CD4-positive, alpha-beta T cell treated with Interleukin-17A for 1 hour (primary cell): ENCODE measurements at regions not wholly inside any gene's neighbourhood (a gene's known extent, or its start where the extent isn't known, plus 50 kb on each side); places are given as distances from the start of the nearest gene placed in this dataset.
"Not testable (repeated sequence)": the region's sequence is repeated elsewhere in the genome, so short reads cannot be mapped to it uniquely, and the experiment has no call there.

Experiments
- DNase-seq: peaks from one replicate; pipeline ENCODE4 v3.0.0-alpha.2; 2020

GRCh38 chr12:73769337-73769736, 768.3 kb upstream of the ATXN7L3B start:
- no peak for DNase-seq

- DNase-seq = no peak
Observed at GRCh38 chr12:73798523-73798922, 739.1 kb upstream of the ATXN7L3B start.

DNA sequence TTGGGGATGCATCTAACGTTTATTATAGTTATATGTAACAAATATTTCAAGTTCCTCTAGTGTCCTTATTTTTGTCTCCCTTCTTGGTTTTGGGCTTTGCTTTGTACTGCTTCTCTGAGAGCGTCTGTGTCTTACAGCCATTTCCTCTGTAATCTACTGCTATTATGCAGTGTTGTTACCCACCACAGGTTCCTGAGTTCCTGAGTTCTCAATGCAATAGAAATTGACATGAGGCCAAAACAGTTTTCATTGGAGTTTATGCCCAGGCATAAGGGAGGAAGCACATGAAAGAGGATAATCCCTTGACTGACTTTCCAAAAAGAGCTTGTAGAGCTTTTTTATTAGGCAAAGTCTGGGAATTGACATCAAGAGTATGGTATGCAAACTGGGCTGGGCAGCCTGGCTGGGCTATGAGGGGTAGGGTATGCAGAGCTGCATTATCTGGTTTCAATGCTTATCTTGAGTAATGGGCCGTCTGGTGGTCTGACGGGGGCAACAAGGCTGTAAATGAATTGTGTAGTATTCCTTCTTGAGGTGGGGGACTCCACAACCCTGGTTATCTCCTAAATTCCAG, 722.5 kb upstream of the ATXN7L3B start:
- DNase-seq = no peak

DNA sequence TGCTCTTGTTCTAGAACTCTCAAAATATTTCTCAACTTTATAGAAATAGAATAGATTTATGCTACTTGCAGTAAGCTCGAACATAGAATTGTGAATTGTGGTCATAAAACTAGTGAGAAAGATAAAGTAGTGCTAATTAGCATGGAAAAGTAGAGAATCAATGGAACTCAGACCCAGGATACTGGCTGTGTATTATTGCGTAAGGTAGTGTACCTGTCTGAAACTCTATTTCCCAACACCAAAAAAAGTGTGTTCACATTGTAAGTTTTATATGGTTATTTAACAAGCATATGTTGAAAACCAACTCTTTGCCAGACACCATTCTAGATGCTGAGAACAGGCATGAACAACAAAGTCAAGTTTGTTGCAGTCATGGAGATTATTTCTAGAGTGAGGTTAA, 720.5 kb upstream of the ATXN7L3B start:
- no peak for DNase-seq

DNA sequence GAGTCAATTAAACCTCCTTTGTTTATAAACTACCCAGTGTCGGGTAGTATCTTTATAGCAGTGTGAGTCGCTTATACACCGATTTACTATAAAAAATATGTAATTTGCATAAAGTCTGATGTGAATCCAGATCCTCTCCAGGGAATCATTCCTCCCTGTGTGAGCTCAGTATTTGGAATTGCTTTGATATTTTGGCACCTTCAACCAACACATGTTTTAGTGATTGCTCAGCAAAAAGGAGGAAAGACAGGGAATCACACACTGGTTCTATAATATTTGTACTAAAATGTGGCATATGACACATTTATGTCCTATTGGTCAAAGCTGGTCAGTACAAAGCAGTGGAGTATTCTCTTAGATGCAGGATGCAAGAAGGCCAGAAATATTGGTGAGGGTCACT, 703.9 kb upstream of the ATXN7L3B start:
- no peak for DNase-seq

DNA sequence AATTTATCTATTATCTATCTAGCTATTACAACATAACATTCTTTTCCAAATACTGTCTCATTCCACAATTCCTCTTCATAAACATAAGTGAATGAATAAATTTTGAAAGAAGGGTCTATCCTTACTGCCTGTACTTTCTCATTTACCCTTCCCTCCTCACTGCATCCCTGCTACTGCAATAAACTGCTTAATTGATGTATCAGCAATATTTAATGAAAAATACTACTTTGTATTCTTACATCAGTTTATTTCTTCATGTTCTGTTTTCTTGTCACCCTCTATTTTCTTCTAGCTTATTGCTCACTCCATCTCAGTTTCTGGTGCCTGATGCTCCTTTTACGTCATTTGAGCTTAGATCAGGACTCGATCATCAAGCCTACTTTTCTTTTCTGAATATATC, 695.7 kb upstream of the ATXN7L3B start:
- DNase-seq = no peak

- no peak for DNase-seq
Observed at GRCh38 chr12:73863546-73863945, 674.1 kb upstream of the ATXN7L3B start.

DNA sequence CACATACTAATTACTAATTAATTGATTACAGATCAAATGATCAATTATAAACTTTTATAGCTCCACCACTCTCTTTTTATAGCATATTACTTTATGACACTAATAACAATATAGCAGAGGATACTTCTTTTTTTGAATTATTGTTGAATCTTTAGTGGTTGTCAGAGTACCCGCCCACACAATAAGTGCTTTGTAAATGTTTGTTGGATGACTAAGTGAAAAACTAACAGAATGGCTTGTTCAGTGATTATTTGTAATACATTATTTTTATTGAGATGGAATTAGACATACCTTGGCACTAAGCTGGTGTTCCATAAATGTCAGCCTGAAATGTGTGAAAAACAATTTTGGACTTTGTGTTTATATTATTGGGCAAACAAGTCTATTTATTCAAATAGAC, 670.5 kb upstream of the ATXN7L3B start:
- no peak for DNase-seq

GRCh38 chr12:73877291-73877690, 660.3 kb upstream of the ATXN7L3B start:
- DNase-seq = not testable (repeated sequence)

GRCh38 chr12:73892201-73892600, 645.4 kb upstream of the ATXN7L3B start:
- DNase-seq = no peak

- no peak for DNase-seq
Observed at GRCh38 chr12:73898645-73899044, 639.0 kb upstream of the ATXN7L3B start.

DNA sequence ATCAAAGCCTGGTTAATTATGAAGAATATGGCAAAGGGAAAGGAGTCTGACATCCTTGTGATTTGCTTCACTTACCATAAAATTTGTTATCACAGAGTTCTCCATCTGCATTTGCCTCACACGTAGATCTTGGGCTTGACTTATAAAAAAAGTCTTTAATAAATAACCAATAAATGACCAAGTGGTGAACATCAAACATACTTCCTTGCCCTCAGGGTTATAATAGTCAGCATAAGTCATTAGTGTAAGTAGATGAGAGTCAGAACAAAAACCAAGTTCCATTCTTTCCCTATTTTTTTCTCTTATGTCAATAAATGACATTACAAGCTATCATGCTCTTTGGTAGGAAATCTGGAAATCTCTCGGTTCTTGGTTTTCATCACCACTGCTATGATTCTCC, 635.4 kb upstream of the ATXN7L3B start:
- DNase-seq = no peak

DNA sequence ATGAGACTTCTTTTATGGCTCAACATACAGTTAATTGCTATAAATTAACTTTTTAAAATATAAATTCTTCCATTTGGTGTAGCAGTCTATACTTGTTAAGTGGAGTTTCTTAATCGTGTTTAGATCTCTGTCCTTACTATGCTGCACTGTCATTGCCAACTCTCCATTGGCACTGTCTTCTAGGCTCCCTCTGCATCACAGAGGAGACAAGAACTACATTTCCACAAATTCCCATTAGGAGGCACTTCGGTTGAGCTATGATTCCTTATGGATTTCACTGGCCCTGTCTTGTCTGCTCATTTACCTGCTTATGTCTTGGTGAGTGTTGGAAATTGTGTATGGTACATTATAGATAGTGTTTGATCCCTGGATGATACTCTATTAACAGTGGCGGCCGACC, 630.9 kb upstream of the ATXN7L3B start:
- DNase-seq = no peak

DNA sequence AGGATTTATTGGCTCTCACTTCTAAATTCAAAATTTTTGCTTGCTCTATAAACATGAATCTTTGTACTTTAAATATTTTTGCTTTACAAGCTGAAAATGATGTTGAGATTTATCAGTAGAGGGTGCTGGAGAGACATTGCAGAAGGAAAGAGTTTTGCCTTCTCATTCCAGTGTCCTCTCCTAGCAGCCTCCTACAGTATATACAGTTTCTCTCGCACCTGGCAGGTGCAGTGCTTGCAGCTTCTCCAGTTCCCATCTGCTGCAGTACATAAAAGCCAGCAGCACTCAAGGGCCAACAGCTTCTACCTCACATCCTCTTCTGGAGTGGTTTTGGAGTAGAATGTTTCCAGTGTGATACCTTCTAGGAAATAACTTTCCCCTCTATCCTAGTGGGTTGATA, 601.8 kb upstream of the ATXN7L3B start:
- no peak for DNase-seq

DNA sequence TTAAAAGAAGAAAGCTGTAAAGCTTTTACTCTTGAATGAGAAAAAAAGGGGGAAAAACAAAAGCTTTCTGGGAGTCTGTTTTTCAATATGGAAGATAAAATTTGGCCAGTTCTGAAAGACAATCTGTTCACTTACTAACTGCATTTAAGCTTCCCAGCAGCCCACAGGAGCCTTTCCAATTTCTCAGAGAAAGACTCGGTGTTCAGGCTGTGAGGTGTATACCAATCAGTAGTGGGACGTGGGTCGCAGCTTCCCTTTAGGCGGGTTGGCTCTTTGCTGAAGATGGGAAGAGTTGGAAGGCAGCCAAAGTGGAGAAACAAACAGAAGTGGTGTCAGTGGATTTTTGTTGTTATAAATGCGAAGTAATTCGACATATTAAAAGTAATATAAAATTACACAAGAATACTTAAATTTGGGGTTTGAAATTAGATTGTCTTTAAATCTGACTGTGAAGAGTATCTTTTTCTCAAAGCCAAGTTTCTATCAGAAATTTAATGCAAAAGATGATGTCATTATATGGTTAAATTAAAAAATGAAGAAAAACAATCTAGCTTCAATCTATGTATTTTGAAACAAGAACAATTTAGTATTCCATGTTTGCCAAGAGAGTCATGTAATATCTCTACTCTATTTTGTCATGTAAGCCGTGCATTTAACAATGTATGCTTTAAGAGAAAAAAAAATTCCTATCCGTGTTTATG, 590.2 kb upstream of the ATXN7L3B start:
- DNase-seq = no peak

- DNase-seq = no peak
Observed at GRCh38 chr12:73950507-73950906, 587.1 kb upstream of the ATXN7L3B start.

GRCh38 chr12:73951956-73952703, 585.5 kb upstream of the ATXN7L3B start:
- DNase-seq = no peak

DNA sequence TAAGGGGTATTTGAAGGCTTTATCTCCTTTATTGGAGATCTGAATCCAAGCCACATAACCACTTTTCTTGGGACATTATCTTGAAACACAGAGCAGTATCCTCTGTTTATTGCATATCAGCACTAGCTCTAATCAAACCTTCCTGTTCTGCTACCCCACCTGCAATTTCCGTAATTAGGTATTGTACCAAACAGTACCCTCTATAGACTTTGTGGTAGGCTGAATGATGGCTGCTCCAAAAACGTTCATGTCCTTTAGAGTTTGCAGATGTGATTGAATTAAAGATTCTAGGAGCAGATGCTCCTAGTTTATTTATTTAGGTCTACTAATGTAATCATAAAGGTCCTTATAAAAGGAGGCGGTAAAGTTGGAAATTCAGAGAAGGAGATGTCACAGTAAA, 573.0 kb upstream of the ATXN7L3B start:
- DNase-seq = no peak

- no peak for DNase-seq
Observed at GRCh38 chr12:73973486-73973885, 564.1 kb upstream of the ATXN7L3B start.

GRCh38 chr12:73984552-73984951, 553.1 kb upstream of the ATXN7L3B start:
- DNase-seq = no peak

GRCh38 chr12:73991138-73991537, 546.5 kb upstream of the ATXN7L3B start:
- no peak for DNase-seq

- DNase-seq = no peak
Observed at GRCh38 chr12:73998894-73999293, 538.7 kb upstream of the ATXN7L3B start.

- DNase-seq = no peak
Observed at GRCh38 chr12:74015118-74015517, 522.5 kb upstream of the ATXN7L3B start.

- not testable (repeated sequence) for DNase-seq
Observed at GRCh38 chr12:74016324-74016723, 521.3 kb upstream of the ATXN7L3B start.
